Left ventricle myocardium superior (tissue), 1 donor: ENCODE measurements at regions not wholly inside any gene's neighbourhood (a gene's known extent, or its start where the extent isn't known, plus 50 kb on each side); places are given as distances from the start of the nearest gene placed in this dataset.
A peak's percentile ranks its signal among the peaks of the same experiment; 100 is the strongest.
"Not testable (repeated sequence)": the region's sequence is repeated elsewhere in the genome, so short reads cannot be mapped to it uniquely, and the experiment has no call there.

Experiments
- ATAC-seq: fragments of 200-7000 bp; cut with Tn5 transposase; one replicate; pipeline ENCODE4 v1.9.1; 2020; ENCODE audit warnings: mild to moderate bottlenecking, moderate library complexity
- DNase-seq: peaks from one replicate; pipeline ENCODE4 v3.0.0-alpha.2; 2020
- intact Hi-C: fragments of 100-400 bp; cut with micrococcal nuclease; formaldehyde crosslinking; loops from one replicate; pipeline ENCODE4 v1.11.0; 2022
- donor health status: DM: no; HTN: yes; CAD: no; lungs with severe emphysema.

DNA sequence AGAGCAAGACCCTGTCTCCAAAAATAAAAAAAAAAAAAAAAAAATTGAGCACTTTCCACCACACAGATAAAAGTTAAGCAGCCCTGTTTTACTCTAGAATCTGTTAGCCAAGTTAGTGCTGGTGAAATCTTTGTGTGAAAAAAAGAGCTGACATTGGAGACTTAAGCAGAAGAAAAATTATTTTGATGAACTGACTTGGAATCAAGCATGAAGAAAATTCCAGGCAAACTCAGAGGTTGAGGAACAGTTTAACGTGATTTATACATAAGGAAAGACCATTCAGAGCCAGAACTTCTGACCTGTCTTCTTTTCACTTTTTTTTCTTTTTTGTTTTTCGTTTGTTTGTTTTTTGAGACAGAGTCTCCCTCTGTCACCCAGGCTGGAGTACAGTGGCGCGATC, 79.6 kb upstream of the RBPJ start:
- no peak for ATAC-seq
- intact Hi-C loops = no loop called here
- no peak for DNase-seq

DNA sequence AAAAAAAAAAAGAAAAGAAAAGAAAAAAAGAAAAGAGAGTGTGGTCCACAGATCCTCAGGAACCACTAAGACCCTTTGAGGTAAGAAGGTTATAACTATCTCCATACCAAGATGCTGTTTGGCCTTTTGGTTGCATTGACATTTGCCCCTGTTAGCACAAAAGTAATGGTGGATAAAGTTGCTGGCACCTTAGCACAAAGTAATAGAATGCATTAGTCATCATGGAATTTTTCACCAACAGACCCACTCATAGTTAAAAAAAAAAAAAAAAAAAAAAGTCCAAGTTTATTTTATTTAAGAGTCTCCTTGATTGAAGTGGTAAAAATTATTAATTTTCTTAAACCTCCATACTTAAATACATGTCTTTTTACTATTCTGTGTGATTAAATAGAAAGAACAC, 78.4 kb upstream of the RBPJ start:
- intact Hi-C loops = no loop called here
- ATAC-seq (no peak), DNase-seq (no peak)

DNA sequence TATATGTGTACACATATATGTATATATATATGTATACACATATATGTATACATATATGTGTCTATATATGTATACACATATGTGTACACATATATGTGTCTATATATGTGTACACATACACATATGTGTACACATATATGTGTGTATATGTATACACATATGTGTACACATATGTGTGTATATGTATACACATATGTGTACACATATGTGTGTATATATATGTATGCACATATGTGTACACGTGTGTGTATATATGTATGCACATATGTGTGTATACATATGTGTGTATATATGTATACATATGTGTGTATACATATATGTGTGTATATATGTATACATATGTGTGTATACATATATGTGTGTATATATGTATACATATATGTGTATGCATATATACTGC, 76.7 kb upstream of the RBPJ start:
- DNase-seq, intact Hi-C loops, ATAC-seq: not testable (repeated sequence)

DNA sequence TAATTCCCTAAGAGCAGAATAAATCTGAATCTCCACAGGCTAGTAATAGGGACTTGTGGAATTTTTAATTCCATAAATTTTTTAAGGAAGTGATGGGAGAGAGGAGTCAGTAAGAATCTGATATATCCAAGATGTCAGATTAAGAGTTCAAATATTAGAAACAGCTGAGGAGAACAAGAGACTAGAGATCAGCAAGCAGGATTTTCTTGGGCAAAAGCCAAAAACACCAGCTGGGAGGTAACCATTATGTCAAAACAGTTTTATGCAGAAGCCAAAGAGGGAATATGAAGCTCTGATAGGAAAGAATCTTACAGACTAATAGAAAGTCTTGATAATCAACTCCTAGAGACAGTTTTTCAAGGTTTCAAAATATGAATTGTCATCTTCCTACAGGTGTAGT, 72.2 kb upstream of the RBPJ start:
- DNase-seq = no peak
- intact Hi-C loops = no loop called here
- peak; percentile 68 for ATAC-seq

DNA sequence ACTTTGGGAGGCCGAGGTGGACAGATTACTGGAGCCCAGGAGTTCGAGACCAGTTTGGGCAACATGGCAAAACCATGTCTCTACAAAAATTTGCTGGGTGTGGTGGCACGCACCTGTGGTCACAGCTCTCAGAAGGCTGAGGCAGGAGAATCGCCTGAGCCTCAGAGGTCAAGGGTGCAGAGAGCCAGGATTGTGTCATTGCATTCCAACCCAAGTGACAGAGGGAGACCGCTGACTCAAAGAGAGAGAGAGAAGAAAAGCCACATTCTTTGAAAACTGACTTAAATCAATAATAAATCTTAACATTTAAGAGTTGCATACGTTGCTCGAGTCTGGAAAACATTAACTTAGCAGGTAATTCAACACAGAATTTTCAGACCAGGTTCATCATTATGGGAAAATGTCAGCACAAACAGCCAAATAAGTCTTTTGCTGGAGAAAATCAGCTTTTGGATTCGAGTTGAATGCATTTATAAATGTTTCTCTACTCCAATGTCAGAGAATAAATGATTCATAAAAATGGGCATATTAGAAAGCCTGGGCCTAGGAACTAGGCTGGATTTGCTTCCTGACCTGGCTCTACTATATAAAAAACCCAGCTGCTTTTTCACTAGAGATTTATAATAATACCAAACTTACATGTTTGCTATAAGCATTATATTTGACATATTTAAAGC, 68.3 kb upstream of the RBPJ start:
- ATAC-seq (no peak), DNase-seq (no peak)
- intact Hi-C loops = no loop called here

DNA sequence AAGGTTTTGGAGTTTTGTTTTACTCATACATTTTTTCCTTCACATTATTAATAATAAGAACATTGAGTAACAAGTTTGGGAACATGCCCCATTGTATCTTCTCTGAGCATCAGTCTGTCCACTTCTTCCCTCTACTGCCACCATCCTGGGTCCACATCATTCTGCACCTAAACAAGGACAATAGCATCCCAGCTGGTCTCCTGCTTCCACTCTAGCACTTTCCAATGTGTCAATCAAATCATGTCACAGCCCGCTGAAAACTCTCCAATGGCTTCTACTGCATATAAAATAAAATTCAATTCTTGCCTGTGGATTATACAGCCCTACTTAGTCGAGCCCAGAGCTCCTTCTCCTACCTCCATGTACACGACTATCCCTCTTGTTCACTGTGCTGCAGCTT, 66.8 kb upstream of the RBPJ start:
- DNase-seq = no peak
- no peak for ATAC-seq
- intact Hi-C loops = no loop called here

DNA sequence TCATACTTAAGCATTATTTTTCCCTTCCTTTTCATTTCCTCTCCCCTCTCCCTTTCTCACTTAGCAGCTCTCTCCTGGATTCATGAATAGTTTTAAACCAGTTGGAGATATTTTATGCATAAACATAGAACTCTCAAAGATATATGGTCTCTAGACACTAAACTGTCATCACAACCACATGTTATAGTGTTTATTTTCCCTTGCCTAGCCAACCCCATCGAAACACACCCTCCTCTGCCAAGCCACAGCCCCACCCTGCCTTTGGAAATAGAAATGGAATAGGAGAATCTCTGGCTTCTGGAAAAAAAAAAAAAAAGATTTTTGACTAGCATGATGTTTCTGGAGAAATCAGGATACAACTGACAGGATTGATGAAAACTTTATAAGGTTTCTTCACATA, 64.8 kb upstream of the RBPJ start:
- intact Hi-C loops = no loop called here
- no peak for ATAC-seq
- DNase-seq = no peak

DNA sequence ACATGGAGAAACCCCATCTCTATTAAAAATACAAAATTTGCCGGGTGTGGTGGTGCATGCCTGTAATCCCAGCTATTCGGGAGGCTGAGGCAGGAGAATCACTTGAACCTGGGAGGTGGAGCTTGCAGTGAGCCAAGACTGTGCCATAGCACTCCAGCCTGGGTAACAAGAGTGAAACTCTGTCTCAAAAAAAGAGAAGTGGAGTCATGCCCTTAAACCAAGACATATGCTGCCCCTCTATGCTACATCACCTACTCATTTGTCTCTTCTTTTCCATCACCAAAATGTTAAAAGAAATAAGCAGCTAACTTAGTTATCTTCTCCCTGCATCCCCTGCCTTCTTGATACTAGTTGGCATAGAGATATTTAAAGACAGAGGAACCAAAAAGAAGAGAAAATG, 63.4 kb upstream of the RBPJ start:
- DNase-seq, intact Hi-C loops, ATAC-seq: not testable (repeated sequence)

DNA sequence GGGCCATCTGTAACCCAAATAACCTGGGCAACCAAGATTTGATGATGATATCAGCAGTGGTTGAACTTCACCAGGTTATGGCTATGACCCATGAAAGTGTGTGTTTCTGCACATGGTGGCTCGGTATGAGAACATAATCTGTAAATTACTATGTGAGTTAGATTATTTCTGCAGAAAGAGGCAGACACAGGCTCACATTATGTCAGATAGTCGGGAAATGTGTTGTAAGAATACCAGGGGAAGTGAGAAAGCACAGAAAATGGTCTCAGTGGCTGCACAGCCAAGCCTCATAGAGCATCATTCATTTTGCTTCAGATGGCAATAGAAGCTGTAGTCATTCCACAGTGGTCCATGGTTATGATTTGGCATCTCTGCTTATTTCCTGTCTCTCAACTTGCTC, 63.0 kb upstream of the RBPJ start:
- DNase-seq (no peak), ATAC-seq (no peak)
- intact Hi-C loops = no loop called here

DNA sequence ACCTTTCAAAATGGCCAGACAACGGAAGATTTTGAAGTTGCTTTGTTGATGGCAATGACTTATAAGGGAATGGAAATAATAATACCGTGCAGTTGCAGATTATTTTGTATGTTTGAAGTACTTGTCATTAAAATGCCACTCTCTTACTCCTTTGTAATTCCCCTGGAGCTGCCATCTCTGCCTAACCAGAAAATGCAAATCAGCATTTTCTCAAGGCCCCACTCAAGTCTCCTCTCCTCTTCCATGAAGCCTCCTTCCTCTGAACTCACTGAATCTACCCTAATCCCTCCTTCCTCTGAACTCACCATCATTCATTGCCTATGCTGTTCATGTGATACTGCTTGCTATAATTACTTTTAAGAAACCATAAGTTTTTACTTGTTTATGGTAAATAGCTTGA, 60.2 kb upstream of the RBPJ start:
- DNase-seq = no peak
- no peak for ATAC-seq
- intact Hi-C loops = no loop called here

DNA sequence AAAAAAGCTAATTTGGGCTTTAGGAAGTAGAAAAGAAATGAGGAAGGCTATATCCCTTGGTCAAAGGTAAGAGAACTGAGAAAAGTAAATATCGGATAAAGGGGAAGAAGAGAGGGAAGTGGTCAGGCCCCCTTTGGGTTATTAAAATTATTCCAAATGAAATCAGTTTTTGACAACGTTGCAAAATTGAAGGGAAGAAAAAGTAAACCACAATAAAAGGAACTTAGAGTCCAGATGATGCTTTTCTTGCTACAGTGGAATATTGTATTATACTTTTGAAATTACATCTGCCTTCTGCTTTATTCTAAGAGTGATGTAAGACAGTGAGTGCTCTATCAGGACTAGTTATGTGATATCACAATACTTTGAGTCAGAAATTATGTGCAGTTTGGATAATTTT, 59.4 kb upstream of the RBPJ start:
- intact Hi-C loops = no loop called here
- DNase-seq = no peak
- ATAC-seq = peak; percentile 44

DNA sequence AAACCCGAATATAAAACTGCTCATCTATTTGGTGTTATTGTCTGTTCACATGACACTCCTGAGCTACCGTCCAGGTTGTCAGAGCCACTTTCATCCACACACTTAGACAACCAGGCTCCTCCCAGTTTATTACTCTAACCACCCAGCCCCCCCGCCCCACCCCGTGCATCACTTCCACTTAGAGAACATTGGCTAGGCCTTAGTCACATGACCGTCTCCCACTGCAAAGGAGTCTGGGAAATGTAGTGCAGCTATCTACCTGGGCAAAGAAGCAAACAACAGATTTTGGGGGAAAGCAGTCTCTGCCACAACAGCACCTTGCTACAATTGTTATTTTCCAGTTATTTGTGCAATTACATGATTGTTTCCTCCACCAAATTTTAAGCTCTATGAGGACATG, 57.6 kb upstream of the RBPJ start:
- intact Hi-C loops = no loop called here
- DNase-seq (no peak), ATAC-seq (no peak)

DNA sequence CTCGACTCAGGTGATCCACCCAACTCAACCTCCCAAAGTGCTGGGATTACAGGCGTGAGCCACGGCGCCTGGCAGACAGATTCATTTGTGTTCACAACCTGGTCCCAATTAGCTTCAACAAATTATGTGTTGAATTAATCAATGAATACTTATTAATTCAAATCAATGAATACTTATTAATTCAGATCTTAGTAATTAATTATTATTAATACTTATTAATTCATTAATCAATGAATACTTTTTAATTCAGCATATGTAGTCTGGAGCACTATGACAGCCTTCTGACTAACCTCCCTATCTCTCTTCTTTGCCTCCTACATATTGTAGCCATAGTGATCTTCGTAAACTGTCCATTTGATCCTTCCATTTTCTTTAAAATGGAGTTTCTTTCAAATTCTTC, 56.7 kb upstream of the RBPJ start:
- ATAC-seq (no peak), DNase-seq (no peak)
- intact Hi-C loops = no loop called here

DNA sequence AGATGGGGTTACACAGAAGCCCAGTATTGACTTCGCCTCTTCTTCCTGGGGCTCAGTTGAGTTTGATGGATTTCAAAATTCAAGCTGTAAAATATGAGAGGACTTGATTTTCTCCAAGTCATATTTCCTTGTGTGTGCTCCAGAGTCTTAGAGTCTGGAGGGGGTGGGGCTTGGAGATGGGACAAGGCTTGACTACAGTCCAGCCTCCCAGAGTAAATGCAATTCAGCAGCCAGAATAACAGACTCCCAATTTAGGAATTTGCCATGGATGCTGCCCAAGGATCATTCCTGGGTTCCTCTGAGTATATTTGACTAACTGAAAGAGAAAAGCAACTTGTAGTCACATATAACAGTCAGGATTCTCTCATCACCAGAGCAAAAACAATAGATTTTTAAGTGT, 53.7 kb upstream of the RBPJ start:
- intact Hi-C loops = no loop called here
- DNase-seq (peak; percentile 73), ATAC-seq (peak; percentile 95)

DNA sequence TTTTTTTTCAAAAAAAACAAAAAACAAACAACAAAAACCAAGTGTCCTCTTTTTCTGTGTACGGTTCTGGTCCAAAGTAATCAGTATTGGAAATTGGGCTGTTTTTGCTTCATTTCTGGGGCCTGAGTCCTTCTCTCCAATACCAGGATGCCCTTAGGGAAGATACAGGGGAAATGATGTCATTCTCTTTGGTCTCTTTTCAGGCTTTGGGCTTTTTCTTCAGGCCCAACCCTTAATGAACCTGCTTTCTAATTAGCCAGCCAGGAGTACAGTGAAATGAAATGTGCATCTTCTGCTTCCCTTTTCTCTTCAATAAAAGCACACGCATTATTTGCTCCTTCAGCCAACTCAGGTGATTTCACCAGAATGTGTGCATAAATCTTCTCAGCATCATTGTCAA, 52.6 kb upstream of the RBPJ start:
- ATAC-seq (no peak), DNase-seq (no peak)
- intact Hi-C loops = no loop called here

DNA sequence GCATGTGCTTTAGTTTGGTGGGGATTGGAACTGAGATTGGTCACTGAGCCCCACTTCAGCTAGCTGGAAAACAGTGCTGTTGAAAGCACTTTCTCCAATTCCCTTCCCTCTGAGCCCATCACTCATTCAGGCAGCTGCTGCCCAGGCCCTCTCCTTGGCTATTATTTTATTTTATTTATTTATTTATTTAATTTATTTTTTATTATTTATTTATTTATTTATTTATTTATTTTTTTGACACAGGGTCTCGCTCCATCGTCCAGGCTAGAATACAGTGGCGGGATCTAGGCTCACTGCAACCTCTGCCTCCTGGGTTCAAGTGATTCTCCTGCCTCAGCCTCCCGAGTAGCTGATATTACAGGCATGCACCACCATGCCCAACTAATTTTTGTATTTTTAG, 51.8 kb upstream of the RBPJ start:
- intact Hi-C loops = no loop called here
- no peak for ATAC-seq
- DNase-seq = no peak
